Activated naive CD8-positive, alpha-beta T cell treated with anti-CD3 and anti-CD28 coated beads for 36 hours (primary cell): ENCODE measurements at regions not wholly inside any gene's neighbourhood (a gene's known extent, or its start where the extent isn't known, plus 50 kb on each side); places are given as distances from the start of the nearest gene placed in this dataset.

ENCODE experiments used
- DNase-seq: peaks from one replicate; pipeline ENCODE4 v3.0.0; 2021
- H3K27ac Mint-ChIP-seq: one replicate; pipeline ENCODE4 v1.8.0; 2022; ENCODE audit warnings: mild to moderate bottlenecking, moderate library complexity, mixed read lengths
- H3K27me3 Mint-ChIP-seq: one replicate; pipeline ENCODE4 v1.8.0; 2022; ENCODE audit warnings: mild to moderate bottlenecking, mixed read lengths
- H3K36me3 Mint-ChIP-seq: one replicate; pipeline ENCODE4 v1.8.0; 2021; ENCODE audit warnings: mild to moderate bottlenecking, mixed read lengths
- H3K4me1 Mint-ChIP-seq: one replicate; pipeline ENCODE4 v1.8.0; 2021; ENCODE audit warnings: mixed read lengths
- H3K4me3 Mint-ChIP-seq: one replicate; pipeline ENCODE4 v1.8.0; 2022; ENCODE audit warnings: mild to moderate bottlenecking, moderate library complexity, mixed read lengths
- H3K9me3 Mint-ChIP-seq: one replicate; pipeline ENCODE4 v1.8.0; 2022; ENCODE audit warnings: mixed read lengths

DNA sequence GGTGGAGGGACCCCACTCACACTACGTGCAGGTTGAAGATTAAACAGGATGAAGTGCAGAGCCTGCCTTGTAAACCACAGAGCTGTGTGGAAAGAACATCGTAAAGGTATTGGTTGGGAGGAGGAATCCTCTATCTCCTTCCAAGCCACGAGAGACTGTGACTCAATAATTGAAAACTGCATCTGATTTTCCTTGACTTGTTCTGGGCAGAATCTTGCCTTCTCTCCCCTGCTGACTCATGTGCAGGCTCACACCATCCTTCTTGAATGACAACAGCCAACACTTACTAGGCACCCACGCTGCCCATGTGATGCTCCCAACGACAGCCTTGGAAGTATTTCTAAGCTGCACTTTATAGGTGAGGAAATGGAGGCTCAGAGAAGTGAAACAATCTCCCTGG lies 563.0 kb downstream of the MIAT start:
- no peak overlapping the region for H3K27ac Mint-ChIP-seq
- H3K27me3 Mint-ChIP-seq, result peaks cover 10% of the 10 kb centered on the region
- no peaks in the 10 kb centered on the region for H3K36me3 Mint-ChIP-seq
- no peak for DNase-seq
- H3K4me1 Mint-ChIP-seq, result no peaks in the 10 kb centered on the region
- H3K4me3 Mint-ChIP-seq, result no peak overlapping the region
- H3K9me3 Mint-ChIP-seq, result no peaks in the 10 kb centered on the region

DNA sequence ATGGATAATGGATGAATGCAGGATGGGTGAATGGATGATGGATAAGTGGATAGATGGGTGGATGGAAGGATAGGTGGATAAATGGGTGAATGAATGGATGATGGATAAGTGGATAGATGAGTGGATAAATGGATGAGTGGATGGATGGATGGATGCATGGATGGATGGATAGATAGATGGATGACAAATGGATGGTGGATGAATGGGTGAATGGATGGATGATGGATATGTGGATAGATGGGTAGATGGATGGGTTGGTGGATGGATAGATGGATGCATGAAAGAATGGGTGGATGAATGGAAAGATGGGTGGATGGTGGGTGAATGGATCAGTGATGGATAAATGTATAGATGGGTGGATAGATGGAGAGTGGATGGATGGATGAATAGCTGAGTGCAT lies 564.8 kb downstream of the MIAT start:
- Mint-ChIP-seq H3K27ac (no peak overlapping the region), H3K36me3 (no peaks in the 10 kb centered on the region), H3K27me3 (peaks cover 18% of the 10 kb centered on the region), H3K4me3 (no peak overlapping the region), H3K4me1 (no peaks in the 10 kb centered on the region), H3K9me3 (no peaks in the 10 kb centered on the region)
- no peak for DNase-seq

DNA sequence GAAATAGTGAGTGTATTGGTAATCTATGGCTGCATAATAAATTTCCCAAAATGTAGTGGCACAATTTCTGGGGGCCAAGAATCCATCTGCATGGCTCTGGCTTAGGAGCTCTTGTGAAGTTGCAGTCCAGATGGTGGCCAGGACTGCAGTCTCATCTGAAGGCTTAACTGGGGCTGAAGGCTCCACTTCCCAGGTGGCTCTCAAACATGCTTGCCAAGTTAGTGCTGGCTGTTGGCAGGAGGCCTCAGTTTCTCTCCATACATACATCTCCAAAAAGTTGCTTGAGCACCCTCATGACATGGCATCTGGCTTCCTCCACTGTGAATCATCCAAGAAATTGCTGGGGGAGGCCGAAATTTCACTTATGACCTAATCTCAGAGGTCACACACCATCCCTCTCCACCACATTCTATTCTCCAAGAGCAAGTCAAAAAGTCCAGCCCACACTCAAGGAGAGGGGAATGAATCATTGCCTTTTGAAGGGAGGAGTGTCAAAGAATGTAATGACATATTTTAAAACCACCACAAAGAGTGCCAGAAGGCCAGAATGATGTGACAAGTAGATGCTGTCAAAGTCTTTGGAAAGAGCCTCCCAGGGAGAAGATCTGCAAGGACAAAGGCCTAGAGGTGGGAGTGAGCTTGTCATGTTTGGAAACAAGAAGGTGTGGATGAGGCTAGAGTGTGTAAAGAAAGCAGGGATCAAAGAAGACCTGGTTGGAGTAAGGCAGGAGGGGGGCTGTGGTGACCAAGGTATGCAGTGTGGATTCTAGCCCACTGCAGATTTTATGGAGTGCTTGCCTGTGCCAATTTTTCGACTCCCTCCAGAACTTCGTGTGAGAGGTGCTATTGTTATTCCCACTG lies 566.2 kb downstream of the MIAT start:
- no peak overlapping the region for H3K4me3 Mint-ChIP-seq
- H3K4me1 Mint-ChIP-seq, result no peaks in the 10 kb centered on the region
- H3K36me3 Mint-ChIP-seq, result no peaks in the 10 kb centered on the region
- peaks cover 12% of the 10 kb centered on the region for H3K27me3 Mint-ChIP-seq
- H3K27ac Mint-ChIP-seq, result no peak overlapping the region
- no peak for DNase-seq
- H3K9me3 Mint-ChIP-seq, result no peaks in the 10 kb centered on the region

DNA sequence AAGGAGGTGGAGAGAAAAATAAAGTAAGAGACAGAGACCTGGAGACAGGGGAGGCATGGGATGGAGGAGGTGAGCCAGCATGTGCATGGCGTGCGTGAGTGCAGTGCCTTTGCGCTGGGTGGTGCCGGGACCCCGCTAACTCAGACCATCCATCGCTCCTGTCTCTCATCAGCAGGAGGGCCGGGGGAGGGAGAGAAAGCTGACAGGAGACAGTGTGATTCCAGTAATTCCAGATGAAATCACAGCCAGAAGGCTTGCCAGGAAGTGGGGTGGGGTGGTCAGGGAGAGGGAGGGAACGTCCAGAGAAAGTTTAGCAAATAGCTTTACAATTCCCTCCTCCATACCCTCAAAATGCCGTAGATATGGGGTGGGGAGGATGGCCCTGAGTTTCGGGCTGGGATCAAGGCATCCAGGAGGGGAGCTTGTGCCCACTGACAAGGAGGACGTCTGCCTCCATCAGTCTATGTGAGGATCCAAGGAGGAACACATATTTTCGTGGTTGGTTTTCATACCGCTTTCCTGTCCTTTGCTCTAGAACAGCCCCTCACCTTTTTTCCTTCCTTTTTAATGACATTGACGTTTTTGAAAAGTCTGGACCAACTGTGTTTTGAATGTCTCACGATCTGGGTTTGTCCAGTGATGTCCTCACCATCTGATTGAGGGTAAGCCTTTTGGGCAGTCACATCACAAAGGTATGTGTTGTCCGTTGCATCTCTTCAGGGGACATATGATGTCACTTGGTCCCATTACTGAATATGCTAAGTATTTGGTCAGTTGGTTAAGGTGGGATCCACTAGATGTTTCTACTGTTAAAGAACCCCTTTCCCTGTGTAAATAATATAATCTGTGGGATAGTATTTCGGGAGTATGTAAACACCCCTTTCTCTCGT lies 567.3 kb downstream of the MIAT start:
- Mint-ChIP-seq H3K9me3 (no peaks in the 10 kb centered on the region), H3K27ac (no peak overlapping the region), H3K4me3 (no peak overlapping the region), H3K27me3 (peaks cover 11% of the 10 kb centered on the region), H3K4me1 (no peaks in the 10 kb centered on the region), H3K36me3 (no peaks in the 10 kb centered on the region)
- no peak for DNase-seq

DNA sequence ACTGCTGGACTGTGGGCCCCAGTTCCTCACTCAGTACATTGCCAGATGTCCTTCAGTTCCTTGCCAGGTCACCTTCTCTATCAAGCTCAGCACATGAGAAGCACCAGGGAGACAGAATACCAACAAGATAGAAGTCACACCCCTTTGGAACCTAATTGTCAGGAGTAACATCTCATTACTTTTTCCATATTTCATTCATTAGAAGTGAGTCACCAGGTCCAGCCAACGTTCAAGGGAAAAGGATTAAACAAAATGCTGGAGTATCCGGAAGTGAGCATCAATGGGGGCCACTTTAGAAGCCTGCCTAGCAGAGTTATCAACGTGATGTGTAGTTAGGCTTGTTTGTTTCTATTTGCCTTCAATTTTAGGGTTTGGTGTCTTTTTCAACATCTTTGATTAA lies 569.3 kb downstream of the MIAT start:
- no peaks in the 10 kb centered on the region for H3K4me1 Mint-ChIP-seq
- no peak overlapping the region for H3K27ac Mint-ChIP-seq
- DNase-seq, result no peak
- H3K27me3 Mint-ChIP-seq, result peaks cover 14% of the 10 kb centered on the region
- H3K9me3 Mint-ChIP-seq, result no peaks in the 10 kb centered on the region
- no peak overlapping the region for H3K4me3 Mint-ChIP-seq
- no peaks in the 10 kb centered on the region for H3K36me3 Mint-ChIP-seq

DNA sequence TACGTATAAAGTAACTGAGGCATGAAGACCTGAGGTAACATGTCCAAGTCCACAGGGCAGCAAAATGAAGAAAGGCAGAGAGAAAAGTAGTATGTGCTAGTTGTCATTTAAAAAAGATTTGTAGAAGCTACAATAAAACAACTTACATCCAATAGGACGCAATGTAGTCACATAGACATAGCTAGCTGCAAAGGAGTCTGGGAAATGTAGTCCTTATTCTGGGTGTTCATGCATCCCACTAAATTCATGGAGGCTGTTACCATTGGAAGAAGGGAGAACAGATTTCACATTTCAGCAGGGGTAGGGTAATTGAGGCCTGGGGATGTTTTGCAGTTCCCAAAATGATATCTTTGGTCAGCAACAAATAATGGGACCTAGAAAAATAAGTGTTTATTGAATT lies 571.4 kb downstream of the MIAT start:
- H3K27ac Mint-ChIP-seq, result no peak overlapping the region
- no peaks in the 10 kb centered on the region for H3K4me1 Mint-ChIP-seq
- DNase-seq, result no peak
- no peak overlapping the region for H3K4me3 Mint-ChIP-seq
- no peaks in the 10 kb centered on the region for H3K9me3 Mint-ChIP-seq
- no peaks in the 10 kb centered on the region for H3K36me3 Mint-ChIP-seq
- H3K27me3 Mint-ChIP-seq, result peaks cover 22% of the 10 kb centered on the region

DNA sequence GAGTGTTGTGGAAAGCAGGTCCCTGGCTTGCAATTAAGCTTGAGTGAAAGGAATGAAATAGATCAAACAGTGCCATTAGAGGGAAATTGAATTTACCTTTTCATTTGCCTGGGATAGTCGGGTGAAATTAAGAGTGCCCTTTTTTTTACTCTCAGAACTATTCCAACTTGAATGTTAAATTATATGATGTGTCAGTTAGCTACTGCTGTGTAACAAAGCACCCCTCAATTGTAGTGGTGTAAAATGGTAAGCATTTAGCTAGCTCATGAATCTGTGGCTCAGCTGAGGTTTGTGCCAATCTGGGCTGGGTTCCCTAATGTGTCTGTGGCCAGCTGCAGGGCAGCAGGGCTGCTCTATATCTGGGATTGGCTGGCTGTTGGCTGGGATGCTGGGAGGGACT lies 571.4 kb downstream of the MN1 start:
- H3K27me3 Mint-ChIP-seq, result peaks cover 22% of the 10 kb centered on the region
- H3K36me3 Mint-ChIP-seq, result no peaks in the 10 kb centered on the region
- peaks cover 1% of the 10 kb centered on the region for H3K9me3 Mint-ChIP-seq
- no peak for DNase-seq
- no peaks in the 10 kb centered on the region for H3K4me1 Mint-ChIP-seq
- H3K4me3 Mint-ChIP-seq, result no peak overlapping the region
- H3K27ac Mint-ChIP-seq, result no peak overlapping the region

DNA sequence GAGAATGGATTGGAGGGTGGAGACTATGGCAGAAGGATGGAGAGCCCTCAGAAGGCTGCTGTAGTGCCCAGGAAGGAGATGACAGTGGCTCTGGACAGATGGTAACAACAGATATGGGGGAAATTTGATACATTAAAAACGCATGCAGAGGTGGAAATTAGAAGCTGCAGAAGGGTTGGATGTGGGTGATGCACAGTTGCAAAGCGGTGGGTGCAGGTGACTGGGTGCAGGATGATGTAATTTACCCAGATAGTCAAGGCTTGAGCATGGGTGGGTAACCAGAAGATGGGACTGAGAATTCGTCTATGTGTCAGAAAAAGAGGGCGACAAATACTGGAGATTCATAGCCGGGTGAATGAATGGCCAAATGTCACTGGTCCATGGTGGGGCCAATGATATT lies 570.3 kb downstream of the MN1 start:
- Mint-ChIP-seq H3K4me3 (no peak overlapping the region), H3K4me1 (no peaks in the 10 kb centered on the region), H3K27ac (no peak overlapping the region)

DNA sequence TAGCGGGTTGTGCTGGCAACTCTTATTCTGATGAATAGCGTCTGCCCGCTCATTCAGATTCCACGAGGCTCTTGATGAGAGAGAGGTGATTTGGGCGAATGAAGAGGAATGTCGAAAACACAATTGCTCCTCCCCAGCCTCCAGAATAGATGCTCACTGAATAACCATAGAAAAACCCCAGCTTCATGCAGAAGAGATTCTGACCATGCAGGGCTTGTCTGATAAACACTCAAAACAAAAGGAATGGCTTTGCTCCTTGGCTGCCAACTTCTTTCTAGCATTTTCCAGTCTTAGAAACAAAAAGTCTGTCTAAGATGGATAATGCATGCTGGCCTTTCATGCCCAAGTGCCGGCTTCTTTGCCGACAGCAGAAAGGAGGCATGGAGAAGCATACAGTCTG lies 569.5 kb downstream of the MN1 start:
- Mint-ChIP-seq H3K9me3 (peaks cover 1% of the 10 kb centered on the region), H3K27me3 (peaks cover 15% of the 10 kb centered on the region), H3K36me3 (no peaks in the 10 kb centered on the region), H3K4me3 (no peak overlapping the region), H3K27ac (no peak overlapping the region), H3K4me1 (no peaks in the 10 kb centered on the region)
- no peak for DNase-seq

More for the DNA sequence above, 570.3 kb downstream of the MN1 start:
- H3K27me3 Mint-ChIP-seq, result peaks cover 19% of the 10 kb centered on the region
- H3K9me3 Mint-ChIP-seq, result peaks cover 1% of the 10 kb centered on the region
- H3K36me3 Mint-ChIP-seq, result no peaks in the 10 kb centered on the region
- DNase-seq, result no peak

DNA sequence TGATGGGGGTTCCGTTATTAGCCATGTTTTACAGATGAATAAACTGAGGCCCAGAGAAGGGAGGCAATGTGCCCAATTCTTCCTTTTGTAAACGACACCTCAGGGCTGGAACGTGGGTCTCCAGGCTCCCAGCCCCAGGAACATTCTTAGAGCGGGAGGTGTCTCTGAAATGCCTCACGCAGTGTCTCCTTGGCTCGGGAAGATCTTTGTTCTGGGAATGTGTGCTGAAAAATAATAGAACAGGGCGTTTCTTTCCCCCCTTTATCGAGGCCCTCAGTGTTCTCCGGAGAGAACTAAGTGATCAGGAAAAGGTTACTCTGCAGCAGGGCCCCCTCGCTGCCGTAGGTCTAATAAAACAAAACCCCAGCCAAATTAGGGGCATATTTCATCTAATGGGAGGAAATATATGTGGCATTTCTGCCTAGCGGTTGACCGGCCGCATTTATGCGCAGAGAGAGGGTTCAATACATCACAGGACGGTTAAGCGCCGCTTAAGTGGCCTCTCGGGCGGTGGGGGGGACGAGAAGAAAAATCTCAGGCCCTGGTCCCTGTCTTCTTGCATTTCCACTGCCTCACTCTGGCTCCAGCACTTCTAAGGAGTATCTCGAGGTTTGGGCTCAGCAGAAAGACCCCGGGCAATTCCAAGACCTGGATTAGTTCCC lies 564.3 kb downstream of the MN1 start:
- H3K4me3 Mint-ChIP-seq, result no peak overlapping the region
- H3K4me1 Mint-ChIP-seq, result no peaks in the 10 kb centered on the region
- no peaks in the 10 kb centered on the region for H3K36me3 Mint-ChIP-seq
- no peak overlapping the region for H3K27ac Mint-ChIP-seq
- peaks cover 12% of the 10 kb centered on the region for H3K27me3 Mint-ChIP-seq
- DNase-seq, result no peak
- peaks cover 1% of the 10 kb centered on the region for H3K9me3 Mint-ChIP-seq

DNA sequence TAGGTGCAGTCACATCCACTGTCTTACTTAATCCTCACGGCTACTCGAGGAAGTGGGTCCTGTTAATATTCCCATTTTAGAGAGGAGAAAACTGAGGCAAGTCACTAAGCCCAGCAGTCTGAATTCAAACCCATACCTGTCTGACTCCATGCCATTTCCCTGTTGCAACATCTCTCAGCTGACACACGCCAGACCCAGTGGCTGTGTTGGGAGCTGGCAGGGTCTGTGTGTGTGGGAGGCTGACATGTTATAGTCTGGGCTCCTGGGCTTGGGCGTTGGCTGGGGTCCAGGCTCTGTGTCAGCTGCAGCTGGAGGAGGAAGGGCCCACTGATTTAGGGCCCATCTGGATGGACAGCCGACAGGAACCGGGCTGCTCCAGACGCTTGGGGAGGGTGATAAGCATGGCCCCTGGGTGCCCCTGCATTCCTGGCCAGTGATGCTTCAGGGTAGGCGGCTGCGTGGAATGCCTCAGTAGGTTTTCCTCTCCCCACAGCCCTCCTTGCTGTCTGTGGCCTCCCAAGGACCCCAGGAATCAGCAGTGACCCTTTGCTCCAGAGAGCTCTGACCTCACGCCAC lies 562.5 kb downstream of the MN1 start:
- H3K27ac Mint-ChIP-seq, result no peak overlapping the region
- DNase-seq, result no peak
- H3K4me3 Mint-ChIP-seq, result no peak overlapping the region
- no peaks in the 10 kb centered on the region for H3K36me3 Mint-ChIP-seq
- no peaks in the 10 kb centered on the region for H3K4me1 Mint-ChIP-seq
- peaks cover 1% of the 10 kb centered on the region for H3K9me3 Mint-ChIP-seq
- H3K27me3 Mint-ChIP-seq, result peaks cover 5% of the 10 kb centered on the region

DNA sequence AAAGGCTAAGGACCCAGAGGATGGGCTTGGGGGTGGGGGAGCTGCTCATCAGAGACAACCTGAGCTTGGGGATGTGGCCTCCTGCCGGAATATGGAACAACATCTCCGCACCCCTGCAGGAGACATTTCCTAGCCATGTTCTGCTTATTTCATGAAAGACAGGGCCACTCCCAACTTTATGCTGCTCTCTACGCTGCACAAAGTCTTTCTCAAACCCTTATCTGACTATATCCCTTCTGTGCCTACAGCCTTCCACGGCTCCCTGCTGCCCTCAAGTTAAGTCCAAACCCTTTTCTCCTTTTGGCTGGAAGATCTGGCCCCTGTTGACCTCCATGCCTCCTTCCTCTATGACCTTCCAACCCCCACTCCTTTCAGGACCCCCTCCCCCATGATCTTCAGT lies 562.0 kb downstream of the MN1 start:
- Mint-ChIP-seq H3K4me1 (no peaks in the 10 kb centered on the region), H3K27ac (no peak overlapping the region), H3K9me3 (peaks cover 1% of the 10 kb centered on the region), H3K27me3 (peaks cover 5% of the 10 kb centered on the region), H3K36me3 (no peaks in the 10 kb centered on the region), H3K4me3 (no peak overlapping the region)
- no peak for DNase-seq

DNA sequence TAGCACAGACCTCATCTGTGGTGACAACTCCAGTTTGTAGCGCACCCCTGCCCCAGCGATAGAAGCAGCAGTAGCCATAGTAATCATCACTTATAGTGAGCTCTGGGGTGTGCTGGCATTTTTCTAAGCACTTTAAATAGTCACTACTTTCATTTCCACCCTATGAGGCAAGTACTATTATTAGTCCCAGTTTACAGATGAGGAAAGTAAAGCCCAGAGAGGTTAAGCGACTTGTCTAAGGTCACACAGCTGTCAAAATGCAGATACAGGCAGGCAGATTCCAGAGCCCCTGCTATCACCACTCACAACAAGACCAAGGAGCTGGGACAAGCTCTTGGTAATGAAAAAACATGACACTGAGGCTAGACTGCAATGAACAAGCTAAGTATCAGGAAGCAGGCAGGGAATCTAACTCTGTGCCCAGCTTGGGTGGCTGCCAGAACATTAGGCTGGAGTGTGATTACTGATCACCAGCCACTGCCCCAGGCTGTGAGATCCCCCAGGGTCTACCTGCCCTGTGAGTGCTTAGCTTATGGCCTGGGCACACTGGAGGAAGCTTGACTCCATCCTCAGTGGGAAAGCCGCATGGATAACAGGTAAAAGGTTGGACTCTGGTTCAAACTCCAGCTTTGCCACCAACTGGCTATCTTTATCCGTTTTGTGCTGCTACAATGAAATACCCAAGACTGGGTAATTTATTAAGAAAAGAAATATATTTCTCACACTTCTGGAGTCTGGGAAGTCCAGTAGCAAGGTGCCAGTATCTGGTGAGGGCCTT lies 561.1 kb downstream of the MN1 start:
- H3K36me3 Mint-ChIP-seq, result no peaks in the 10 kb centered on the region
- H3K9me3 Mint-ChIP-seq, result no peaks in the 10 kb centered on the region
- peaks cover 5% of the 10 kb centered on the region for H3K27me3 Mint-ChIP-seq
- H3K4me3 Mint-ChIP-seq, result no peak overlapping the region
- H3K27ac Mint-ChIP-seq, result no peak overlapping the region
- DNase-seq, result no peak
- no peaks in the 10 kb centered on the region for H3K4me1 Mint-ChIP-seq
